ENCODE measurements at regions not wholly inside any gene's neighbourhood (a gene's known extent, or its start where the extent isn't known, plus 50 kb on each side); places are given as distances from the start of the nearest gene placed in this dataset.
A peak's percentile ranks its signal among the peaks of the same experiment; 100 is the strongest.

DNA sequence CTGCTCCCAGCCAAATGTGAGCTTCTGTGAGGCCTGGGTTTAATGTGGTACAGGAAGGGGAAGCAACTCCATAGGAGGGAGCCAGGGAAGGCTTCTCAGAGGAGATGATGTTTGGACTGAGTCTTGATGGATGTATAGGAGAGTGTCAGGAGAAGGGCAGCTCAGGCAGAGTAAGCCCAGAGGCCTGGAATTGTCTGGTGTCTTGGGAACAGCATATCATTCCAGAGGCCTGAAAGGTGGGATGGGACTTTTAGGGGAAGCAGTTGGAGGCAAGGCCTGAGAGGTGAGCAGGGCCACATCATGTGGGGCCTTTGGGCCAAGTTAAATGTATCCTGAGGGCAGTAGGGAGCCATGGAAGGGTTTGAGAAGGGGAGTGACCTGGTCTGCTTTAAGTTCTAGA is 148.6 kb upstream of the WNT4 start:
- no peak for DNase-seq (ENCODE audit: low spot score in 2 of 2)
- no peak overlapping the region for H3K4me3 ChIP-seq (ENCODE audit: low read depth, poor library complexity, severe bottlenecking)
- intact Hi-C loops (cut with DNase I; ENCODE audit: low total_unique reads) = no loop called here
- TF ChIP-seq, protein P1, sequence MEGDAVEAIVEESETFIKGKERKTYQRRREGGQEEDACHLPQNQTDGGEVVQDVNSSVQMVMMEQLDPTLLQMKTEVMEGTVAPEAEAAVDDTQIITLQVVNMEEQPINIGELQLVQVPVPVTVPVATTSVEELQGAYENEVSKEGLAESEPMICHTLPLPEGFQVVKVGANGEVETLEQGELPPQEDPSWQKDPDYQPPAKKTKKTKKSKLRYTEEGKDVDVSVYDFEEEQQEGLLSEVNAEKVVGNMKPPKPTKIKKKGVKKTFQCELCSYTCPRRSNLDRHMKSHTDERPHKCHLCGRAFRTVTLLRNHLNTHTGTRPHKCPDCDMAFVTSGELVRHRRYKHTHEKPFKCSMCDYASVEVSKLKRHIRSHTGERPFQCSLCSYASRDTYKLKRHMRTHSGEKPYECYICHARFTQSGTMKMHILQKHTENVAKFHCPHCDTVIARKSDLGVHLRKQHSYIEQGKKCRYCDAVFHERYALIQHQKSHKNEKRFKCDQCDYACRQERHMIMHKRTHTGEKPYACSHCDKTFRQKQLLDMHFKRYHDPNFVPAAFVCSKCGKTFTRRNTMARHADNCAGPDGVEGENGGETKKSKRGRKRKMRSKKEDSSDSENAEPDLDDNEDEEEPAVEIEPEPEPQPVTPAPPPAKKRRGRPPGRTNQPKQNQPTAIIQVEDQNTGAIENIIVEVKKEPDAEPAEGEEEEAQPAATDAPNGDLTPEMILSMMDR (IDR thresholded peaks at IDR 0.05) = no peak
- TF ChIP-seq POLR2A (IDR thresholded peaks at IDR 0.05) = no peak

DNA sequence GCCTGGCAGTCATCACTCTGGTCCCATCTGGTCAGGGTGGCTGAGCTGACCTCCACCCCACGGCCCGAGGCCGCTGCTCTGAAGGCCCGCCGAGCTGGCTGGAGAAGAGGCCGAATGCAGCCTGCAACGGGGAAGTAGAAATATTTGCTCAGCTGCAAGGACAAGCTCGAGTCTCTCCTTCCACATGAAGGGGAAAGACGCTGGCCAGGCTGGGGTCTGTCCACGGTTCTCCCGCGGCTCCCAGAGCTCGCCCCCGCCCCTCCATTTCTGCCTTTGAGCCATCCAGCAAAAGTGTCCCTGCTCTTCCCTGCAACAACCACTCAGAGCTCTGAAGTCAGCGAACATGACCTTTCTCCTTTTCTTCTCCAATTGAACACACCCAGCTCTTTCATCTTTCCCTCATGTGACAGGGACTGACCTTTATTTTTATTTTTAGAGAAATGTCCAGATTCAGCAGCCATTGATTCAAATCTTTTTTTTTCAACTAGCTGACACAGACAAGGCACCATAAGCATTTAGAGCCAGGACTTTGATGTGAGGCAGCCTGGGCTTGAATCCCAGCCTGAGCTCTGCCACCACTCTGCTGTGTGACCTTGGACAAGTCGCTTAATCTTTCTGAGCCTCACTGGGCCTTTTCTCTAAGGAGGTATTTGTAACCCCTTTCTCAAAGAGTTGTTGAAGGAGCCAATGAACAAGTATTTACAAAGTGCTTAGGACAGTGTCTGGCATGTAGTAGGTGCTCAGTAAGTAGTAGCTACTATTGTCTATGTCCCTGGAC is 149.3 kb upstream of the WNT4 start:
- DNase-seq (ENCODE audit: low spot score in 2 of 2) = peak in 1 of 2 donors; percentile 82
- intact Hi-C loops (cut with DNase I; ENCODE audit: low total_unique reads) = no loop called here
- TF ChIP-seq, protein P1 (IDR thresholded peaks at IDR 0.05) = no peak
- TF ChIP-seq POLR2A (IDR thresholded peaks at IDR 0.05) = no peak
- H3K4me3 ChIP-seq (ENCODE audit: low read depth, poor library complexity, severe bottlenecking) = no peak overlapping the region
- 77 to 86% methylated on average over 16 of the region's 16 CpGs for WGBS, 2 donors

DNA sequence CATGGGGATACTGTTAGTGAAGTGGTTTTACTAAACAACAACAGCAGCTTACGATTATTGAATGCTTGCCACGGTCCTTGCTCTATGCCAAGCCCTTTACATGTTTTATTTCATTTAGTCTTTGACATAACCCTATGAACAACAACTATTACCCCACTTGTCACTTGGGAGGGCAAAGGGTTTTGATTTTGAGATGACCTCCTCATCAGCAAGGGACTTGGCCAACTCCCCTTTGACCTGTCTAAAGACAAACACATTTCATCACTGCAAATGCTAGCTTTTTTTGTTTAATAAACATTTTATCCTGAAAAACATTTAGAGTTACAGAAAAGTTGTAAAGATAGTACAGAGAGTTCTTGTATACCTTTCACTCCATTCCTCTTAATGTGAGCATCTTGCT is 152.5 kb upstream of the WNT4 start:
- intact Hi-C loops (cut with DNase I; ENCODE audit: low total_unique reads) = no loop called here
- TF ChIP-seq, protein P1 (IDR thresholded peaks at IDR 0.05) = no peak
- no peak for TF ChIP-seq POLR2A (IDR thresholded peaks at IDR 0.05)

GRCh38 chr1:22295856-22296255 is 153.0 kb upstream of the WNT4 start:
- 82 to 88% methylated on average over 8 of the region's 8 CpGs for WGBS, 2 donors
- peak in 1 of 2 donors; percentile 14 for DNase-seq (ENCODE audit: low spot score in 2 of 2)

More for the DNA sequence above, 152.5 kb upstream of the WNT4 start:
- peak in 1 of 2 donors; percentile 7 for DNase-seq (ENCODE audit: low spot score in 2 of 2)
- 53 to 64% methylated on average over 2 of the region's 2 CpGs for WGBS, 2 donors
- no peak overlapping the region for H3K4me3 ChIP-seq (ENCODE audit: low read depth, poor library complexity, severe bottlenecking)

DNA sequence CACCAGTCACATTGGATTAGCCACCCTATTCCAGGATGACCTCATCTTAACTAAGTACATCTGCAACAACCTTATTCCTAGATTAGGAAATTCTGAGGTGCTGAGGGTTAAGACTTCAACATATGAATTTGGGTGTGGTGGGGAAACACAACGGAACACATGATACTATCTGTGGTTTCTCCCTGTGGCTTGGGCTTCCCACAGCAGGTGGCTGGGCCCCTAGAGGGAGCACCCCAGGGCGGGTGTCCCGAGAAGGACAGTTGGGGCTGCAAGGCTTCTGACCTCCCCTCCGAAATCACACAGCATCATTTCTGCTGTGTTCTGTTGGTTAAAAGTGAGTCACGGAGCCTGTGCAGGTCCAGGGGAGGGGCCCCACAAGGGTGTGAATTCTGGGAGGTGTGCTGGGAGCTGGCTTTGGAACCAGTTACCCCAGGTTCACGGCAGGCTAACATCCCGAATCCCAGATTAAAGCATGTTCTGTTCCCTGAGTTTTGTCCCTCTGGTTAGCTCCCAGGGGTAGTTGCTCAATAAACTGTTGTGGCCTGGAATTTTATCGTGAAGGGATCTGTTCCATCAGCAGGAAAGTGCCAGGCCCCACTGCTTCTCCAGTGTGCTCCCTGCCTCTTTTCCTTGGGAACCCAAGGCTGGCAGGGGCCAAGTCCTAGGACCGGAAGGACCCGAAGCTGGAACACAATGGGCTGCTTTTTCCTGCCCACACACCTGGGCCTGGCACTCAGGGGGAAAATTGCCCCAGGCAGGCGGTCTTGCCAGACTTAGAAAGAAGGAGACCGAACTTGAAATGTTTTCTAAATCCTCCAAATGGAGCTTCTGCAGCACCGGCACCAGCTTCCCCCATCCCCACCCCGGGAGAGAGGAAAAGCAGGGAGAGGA is 154.0 kb upstream of the WNT4 start:
- no peak for TF ChIP-seq POLR2A (IDR thresholded peaks at IDR 0.05)
- TF ChIP-seq, protein P1 (IDR thresholded peaks at IDR 0.05) = no peak
- no peak overlapping the region for H3K4me3 ChIP-seq (ENCODE audit: low read depth, poor library complexity, severe bottlenecking)
- intact Hi-C loops (cut with DNase I; ENCODE audit: low total_unique reads) = no loop called here
- peak in 1 of 2 donors; percentile 79 for DNase-seq (ENCODE audit: low spot score in 2 of 2)
- 27 to 31% methylated on average over 14 of the region's 14 CpGs for WGBS, 2 donors

More at GRCh38 chr1:22295856-22296255, 153.0 kb upstream of the WNT4 start:
- intact Hi-C loops (cut with DNase I; ENCODE audit: low total_unique reads) = no loop called here
- TF ChIP-seq, protein P1 (IDR thresholded peaks at IDR 0.05) = no peak
- no peak for TF ChIP-seq POLR2A (IDR thresholded peaks at IDR 0.05)
- no peak overlapping the region for H3K4me3 ChIP-seq (ENCODE audit: low read depth, poor library complexity, severe bottlenecking)
